GM19438 (cell line): ENCODE measurements at regions not wholly inside any gene's neighbourhood (a gene's known extent, or its start where the extent isn't known, plus 50 kb on each side); places are given as distances from the start of the nearest gene placed in this dataset.
"Not testable (repeated sequence)": the region's sequence is repeated elsewhere in the genome, so short reads cannot be mapped to it uniquely, and the experiment has no call there.

ENCODE experiments used
- ATAC-seq: cut with Tn5 transposase; IDR thresholded peaks from one replicate; pipeline ENCODE4 v1.9.1; 2021; ENCODE audit warnings: low read depth; ENCODE audit not compliant: unreplicated experiment

- no peak for ATAC-seq
Measured at GRCh38 chr4:65265526-65265925, 404.8 kb downstream of the EPHA5 start.

- ATAC-seq, result no peak
Measured at GRCh38 chr4:65259296-65259695, 411.0 kb downstream of the EPHA5 start.

- no peak for ATAC-seq
Measured at GRCh38 chr4:65250916-65251315, 419.4 kb downstream of the EPHA5 start.

- no peak for ATAC-seq
Measured at GRCh38 chr4:65249111-65249510, 421.2 kb downstream of the EPHA5 start.

GRCh38 chr4:65242156-65242846 is 428.0 kb downstream of the EPHA5 start:
- no peak for ATAC-seq

- no peak for ATAC-seq
Measured at GRCh38 chr4:65241257-65241997, 428.9 kb downstream of the EPHA5 start.

- ATAC-seq, result no peak
Measured at GRCh38 chr4:65234061-65234460, 436.2 kb downstream of the EPHA5 start.

GRCh38 chr4:65227628-65228027 is 442.7 kb downstream of the EPHA5 start:
- no peak for ATAC-seq

- ATAC-seq, result no peak
Measured at GRCh38 chr4:65223601-65224000, 446.7 kb downstream of the EPHA5 start.

GRCh38 chr4:65223074-65223473 is 447.2 kb downstream of the EPHA5 start:
- ATAC-seq, result not testable (repeated sequence)

GRCh38 chr4:65217179-65217578 is 453.1 kb downstream of the EPHA5 start:
- no peak for ATAC-seq

- no peak for ATAC-seq
Measured at GRCh38 chr4:65202853-65203236, 467.4 kb downstream of the EPHA5 start.

GRCh38 chr4:65202165-65202852 is 468.0 kb downstream of the EPHA5 start:
- no peak for ATAC-seq

GRCh38 chr4:65195666-65196065 is 474.6 kb downstream of the EPHA5 start:
- no peak for ATAC-seq

- ATAC-seq, result no peak
Measured at GRCh38 chr4:65195002-65195401, 475.3 kb downstream of the EPHA5 start.

GRCh38 chr4:65193985-65194384 is 476.3 kb downstream of the EPHA5 start:
- no peak for ATAC-seq

- no peak for ATAC-seq
Measured at GRCh38 chr4:65190780-65191179, 479.5 kb downstream of the EPHA5 start.

GRCh38 chr4:65175585-65175984 is 494.7 kb downstream of the EPHA5 start:
- ATAC-seq, result no peak

GRCh38 chr4:65170768-65171514 is 499.3 kb downstream of the EPHA5 start:
- no peak for ATAC-seq

GRCh38 chr4:65167719-65168118 is 502.6 kb downstream of the EPHA5 start:
- ATAC-seq, result no peak

GRCh38 chr4:65152205-65152604 is 518.1 kb downstream of the EPHA5 start:
- ATAC-seq, result no peak
